ENCODE measurements at regions not wholly inside any gene's neighbourhood (a gene's known extent, or its start where the extent isn't known, plus 50 kb on each side); places are given as distances from the start of the nearest gene placed in this dataset.

DNA sequence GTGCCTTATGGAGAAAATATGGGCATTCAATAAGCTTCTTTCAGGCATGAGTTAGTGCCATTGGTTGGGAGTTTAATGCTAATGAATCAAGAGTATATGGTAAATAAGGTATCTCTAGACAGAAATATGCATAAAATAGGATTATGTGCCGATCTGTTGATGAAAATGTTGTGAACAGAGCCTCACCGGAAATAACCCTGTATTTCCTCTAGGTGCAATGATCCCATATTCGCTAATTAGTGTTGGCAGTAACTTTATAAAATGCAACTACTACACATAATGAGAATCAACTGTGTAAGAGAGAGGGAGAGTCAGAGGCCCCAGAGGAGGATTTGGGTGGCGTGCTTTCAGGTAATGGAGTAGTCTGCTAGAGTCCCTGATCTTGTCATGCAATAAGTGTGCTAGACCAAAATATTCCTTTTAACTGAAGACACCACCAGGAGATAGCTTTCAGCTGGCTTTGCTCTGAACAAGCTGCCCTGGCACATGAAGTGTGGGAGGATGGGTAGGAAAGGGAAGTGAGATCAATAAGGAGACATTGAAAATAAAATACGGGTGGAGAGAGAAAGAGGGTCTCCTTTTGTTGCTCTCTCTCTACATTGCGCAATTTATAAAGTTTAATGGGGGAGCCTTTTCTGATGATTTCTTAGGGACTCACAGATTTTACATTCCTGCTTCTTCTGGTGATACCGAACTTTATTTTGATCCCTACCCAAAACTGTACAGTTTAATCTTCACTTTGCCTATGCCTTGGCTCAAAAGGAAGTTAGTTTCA is 68.6 kb upstream of the PLXNC1 start:
- DNase-seq (ENCODE audit: low read depth), result no peak

GRCh38 chr12:94080341-94081009 is 67.9 kb upstream of the PLXNC1 start:
- H3K4me3 ChIP-seq (replicated peaks; ENCODE audit: low read depth, low read length), result no peak overlapping the region
- TF ChIP-seq, protein P1, sequence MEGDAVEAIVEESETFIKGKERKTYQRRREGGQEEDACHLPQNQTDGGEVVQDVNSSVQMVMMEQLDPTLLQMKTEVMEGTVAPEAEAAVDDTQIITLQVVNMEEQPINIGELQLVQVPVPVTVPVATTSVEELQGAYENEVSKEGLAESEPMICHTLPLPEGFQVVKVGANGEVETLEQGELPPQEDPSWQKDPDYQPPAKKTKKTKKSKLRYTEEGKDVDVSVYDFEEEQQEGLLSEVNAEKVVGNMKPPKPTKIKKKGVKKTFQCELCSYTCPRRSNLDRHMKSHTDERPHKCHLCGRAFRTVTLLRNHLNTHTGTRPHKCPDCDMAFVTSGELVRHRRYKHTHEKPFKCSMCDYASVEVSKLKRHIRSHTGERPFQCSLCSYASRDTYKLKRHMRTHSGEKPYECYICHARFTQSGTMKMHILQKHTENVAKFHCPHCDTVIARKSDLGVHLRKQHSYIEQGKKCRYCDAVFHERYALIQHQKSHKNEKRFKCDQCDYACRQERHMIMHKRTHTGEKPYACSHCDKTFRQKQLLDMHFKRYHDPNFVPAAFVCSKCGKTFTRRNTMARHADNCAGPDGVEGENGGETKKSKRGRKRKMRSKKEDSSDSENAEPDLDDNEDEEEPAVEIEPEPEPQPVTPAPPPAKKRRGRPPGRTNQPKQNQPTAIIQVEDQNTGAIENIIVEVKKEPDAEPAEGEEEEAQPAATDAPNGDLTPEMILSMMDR (IDR thresholded peaks at IDR 0.05; ENCODE audit: low read length, missing control alignments), result no peak
- DNase-seq (ENCODE audit: low read depth), result no peak

More for the DNA sequence above, 68.6 kb upstream of the PLXNC1 start:
- H3K4me3 ChIP-seq (replicated peaks; ENCODE audit: low read depth, low read length), result no peak overlapping the region
- TF ChIP-seq, protein P1 (IDR thresholded peaks at IDR 0.05; ENCODE audit: low read length, missing control alignments), result no peak

GRCh38 chr12:94082690-94083089 is 65.7 kb upstream of the PLXNC1 start:
- no peak overlapping the region for H3K4me3 ChIP-seq (replicated peaks; ENCODE audit: low read depth, low read length)
- DNase-seq (ENCODE audit: low read depth), result no peak
- TF ChIP-seq, protein P1 (IDR thresholded peaks at IDR 0.05; ENCODE audit: low read length, missing control alignments), result no peak

GRCh38 chr12:94089891-94090290 is 58.5 kb upstream of the PLXNC1 start:
- H3K4me3 ChIP-seq (replicated peaks; ENCODE audit: low read depth, low read length), result no peak overlapping the region
- peak; percentile 40 for DNase-seq (ENCODE audit: low read depth)
- TF ChIP-seq, protein P1 (IDR thresholded peaks at IDR 0.05; ENCODE audit: low read length, missing control alignments), result no peak

GRCh38 chr12:94091624-94092023 is 56.8 kb upstream of the PLXNC1 start:
- H3K4me3 ChIP-seq (replicated peaks; ENCODE audit: low read depth, low read length), result no peak overlapping the region
- TF ChIP-seq, protein P1 (IDR thresholded peaks at IDR 0.05; ENCODE audit: low read length, missing control alignments), result no peak
- DNase-seq (ENCODE audit: low read depth), result no peak

DNA sequence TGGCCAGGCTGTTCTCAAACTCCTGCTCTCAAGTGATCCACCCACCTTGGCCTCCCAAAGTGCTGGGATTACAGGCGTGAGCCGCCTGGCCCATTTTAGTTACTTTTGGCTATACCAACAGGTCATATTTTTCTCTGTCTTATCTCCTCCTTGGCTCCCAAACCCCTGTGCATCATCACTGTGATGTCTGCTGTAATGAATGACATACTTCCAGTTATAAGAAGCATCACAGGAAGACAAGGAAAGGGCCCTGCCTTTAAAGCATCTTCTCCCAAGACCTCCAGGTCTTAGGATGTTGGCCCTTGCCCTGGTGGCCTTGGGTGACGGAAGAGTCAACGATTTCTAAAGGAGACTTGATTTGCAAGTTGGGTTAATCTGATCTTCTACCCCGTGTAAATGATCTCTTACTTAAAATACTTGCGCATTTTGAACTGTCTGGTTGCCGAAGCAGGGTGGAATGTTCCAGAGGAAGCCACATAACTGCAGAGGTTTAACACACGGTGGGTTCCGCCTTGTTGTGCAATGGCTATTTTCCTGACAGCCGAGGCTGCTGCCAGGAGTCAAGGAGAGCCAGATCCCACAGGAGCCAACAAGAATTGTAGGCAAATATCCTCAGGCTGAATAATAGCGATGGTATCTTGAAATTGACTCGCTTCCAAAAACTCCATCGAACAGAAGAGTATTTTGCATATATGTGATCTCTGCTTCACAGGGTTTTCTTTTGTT is 55.7 kb upstream of the PLXNC1 start:
- no peak overlapping the region for H3K4me3 ChIP-seq (replicated peaks; ENCODE audit: low read depth, low read length)
- TF ChIP-seq, protein P1 (IDR thresholded peaks at IDR 0.05; ENCODE audit: low read length, missing control alignments), result no peak
- DNase-seq (ENCODE audit: low read depth), result peak; percentile 87
